A673 (cell line): ENCODE measurements at regions not wholly inside any gene's neighbourhood (a gene's known extent, or its start where the extent isn't known, plus 50 kb on each side); places are given as distances from the start of the nearest gene placed in this dataset.

Experiments used
- BruUV-seq: library from RNA; stranded (reverse); fragments of 400-500 nt; replicated peaks from 2 replicates; lab custom pipeline; 2021; lab: Mats Ljungman, UMichigan
- CTCF ChIA-PET: fragments of 300-600 bp; sonication (Branson Sonifier 250); formaldehyde crosslinking; loops from one replicate; lab custom pipeline; 2022; ENCODE audit warnings: antibody characterized with exemption; lab: Charles Lee
- POLR2A ChIA-PET: fragments of 300-600 bp; sonication (Branson Sonifier 250); formaldehyde crosslinking; loops from one replicate; lab custom pipeline; 2022; ENCODE audit warnings: antibody characterized with exemption; ENCODE audit not compliant: low non-redundant PET; lab: Charles Lee
- DNase-seq: peaks from one replicate; pipeline ENCODE4 v3.0.0-alpha.2; 2015; ENCODE audit warnings: low spot score
- H3K27ac ChIP-seq: fragments of 200-600 bp; sonication (generic); 2 replicates; pipeline ENCODE4 v1.5.1; 2016; ENCODE audit warnings: mixed run types, low read depth, mild to moderate bottlenecking, mixed read lengths, antibody characterized with exemption, low read length; ENCODE audit not compliant: poor library complexity, severe bottlenecking
- H3K27me3 ChIP-seq: fragments of 200-600 bp; sonication (generic); replicated peaks from 2 replicates; pipeline ENCODE4 v1.6.1; 2017; ENCODE audit warnings: mixed run types, low read depth, mild to moderate bottlenecking, mixed read lengths, antibody characterized with exemption, low read length; ENCODE audit not compliant: insufficient read depth, poor library complexity
- H3K36me3 ChIP-seq: fragments of 200-600 bp; sonication (generic); 2 replicates; pipeline ENCODE4 v1.6.1; 2016; ENCODE audit warnings: mixed run types, mild to moderate bottlenecking, mixed read lengths, antibody characterized with exemption, low read length; ENCODE audit not compliant: insufficient read depth, poor library complexity, severe bottlenecking
- H3K4me1 ChIP-seq: fragments of 200-600 bp; sonication (generic); 2 replicates; pipeline ENCODE4 v1.6.1; 2017; ENCODE audit warnings: mixed run types, mild to moderate bottlenecking, mixed read lengths, antibody characterized with exemption, low read length; ENCODE audit not compliant: insufficient read depth, poor library complexity, severe bottlenecking
- H3K4me3 ChIP-seq: fragments of 200-600 bp; sonication (generic); 2 replicates; pipeline ENCODE4 v1.5.1; 2016; ENCODE audit warnings: low read depth, mixed run types, mild to moderate bottlenecking, mixed read lengths, low read length; ENCODE audit not compliant: poor library complexity, severe bottlenecking
- H3K9me3 ChIP-seq: fragments of 200-600 bp; sonication (generic); 2 replicates; pipeline ENCODE4 v1.6.1; 2016; ENCODE audit warnings: mixed run types, low read depth, mild to moderate bottlenecking, mixed read lengths, antibody characterized with exemption, low read length; ENCODE audit not compliant: poor library complexity, severe bottlenecking
- EZH2 ChIP-seq: fragments of 200-600 bp; sonication (generic); IDR thresholded peaks from 2 replicates; pipeline ENCODE4 v1.6.1; 2017; ENCODE audit warnings: borderline replicate concordance, low read depth, mild to moderate bottlenecking, mixed read lengths, antibody characterized with exemption, low read length; ENCODE audit not compliant: poor library complexity, severe bottlenecking
- intact Hi-C: fragments of 100-400 bp; cut with micrococcal nuclease; formaldehyde crosslinking; loops from one replicate; pipeline ENCODE4 v1.10.0; 2022; ENCODE audit not compliant: unreplicated experiment
- TF ChIP-seq, protein P1 (sequence below): fragments of 300-800, 200-600 bp; sonication (generic); conservative IDR thresholded peaks from 2 replicates; pipeline ENCODE4 v1.5.1; 2017; ENCODE audit warnings: low read depth, mild to moderate bottlenecking, antibody characterized with exemption, low read length, moderate library complexity, mixed read lengths

GRCh38 chr10:109106604-109107003 lies 816.7 kb downstream of the XPNPEP1 start:
- Histone ChIP-seq H3K27ac (no peak overlapping the region), H3K4me3 (no peak overlapping the region), H3K9me3 (no peaks in the 10 kb centered on the region), H3K27me3 (no peaks in the 10 kb centered on the region), H3K4me1 (peaks cover 10% of the 10 kb centered on the region), H3K36me3 (no peaks in the 10 kb centered on the region)
- no TSS peak for BruUV-seq
- ChIA-PET POLR2A (no interaction called here), CTCF (no interaction called here)
- TF ChIP-seq, protein P1, sequence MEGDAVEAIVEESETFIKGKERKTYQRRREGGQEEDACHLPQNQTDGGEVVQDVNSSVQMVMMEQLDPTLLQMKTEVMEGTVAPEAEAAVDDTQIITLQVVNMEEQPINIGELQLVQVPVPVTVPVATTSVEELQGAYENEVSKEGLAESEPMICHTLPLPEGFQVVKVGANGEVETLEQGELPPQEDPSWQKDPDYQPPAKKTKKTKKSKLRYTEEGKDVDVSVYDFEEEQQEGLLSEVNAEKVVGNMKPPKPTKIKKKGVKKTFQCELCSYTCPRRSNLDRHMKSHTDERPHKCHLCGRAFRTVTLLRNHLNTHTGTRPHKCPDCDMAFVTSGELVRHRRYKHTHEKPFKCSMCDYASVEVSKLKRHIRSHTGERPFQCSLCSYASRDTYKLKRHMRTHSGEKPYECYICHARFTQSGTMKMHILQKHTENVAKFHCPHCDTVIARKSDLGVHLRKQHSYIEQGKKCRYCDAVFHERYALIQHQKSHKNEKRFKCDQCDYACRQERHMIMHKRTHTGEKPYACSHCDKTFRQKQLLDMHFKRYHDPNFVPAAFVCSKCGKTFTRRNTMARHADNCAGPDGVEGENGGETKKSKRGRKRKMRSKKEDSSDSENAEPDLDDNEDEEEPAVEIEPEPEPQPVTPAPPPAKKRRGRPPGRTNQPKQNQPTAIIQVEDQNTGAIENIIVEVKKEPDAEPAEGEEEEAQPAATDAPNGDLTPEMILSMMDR: no peak
- TF ChIP-seq EZH2: no peak
- no peak for DNase-seq
- intact Hi-C loops: no loop called here

DNA sequence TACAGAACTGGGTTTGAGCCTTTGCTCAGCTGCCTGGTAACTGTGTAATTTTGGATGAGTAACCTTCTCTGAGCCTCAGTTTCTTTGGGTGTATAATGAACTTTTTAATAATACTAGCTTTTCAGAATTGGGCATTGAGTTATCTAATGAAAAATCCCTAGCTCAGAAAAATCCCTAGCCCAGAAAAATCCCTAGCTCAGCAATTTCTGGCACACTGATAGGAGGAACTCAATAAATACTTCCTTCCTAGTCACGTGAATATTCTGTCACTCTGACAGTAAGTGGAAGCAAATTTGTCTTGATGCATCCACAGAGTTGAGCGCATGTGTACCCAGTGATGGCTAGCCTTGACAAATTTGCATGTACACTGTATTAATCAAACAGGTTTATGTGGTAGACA lies 817.6 kb downstream of the XPNPEP1 start:
- Histone ChIP-seq H3K36me3 (no peaks in the 10 kb centered on the region), H3K4me1 (peaks cover 10% of the 10 kb centered on the region), H3K27me3 (no peaks in the 10 kb centered on the region), H3K4me3 (no peak overlapping the region), H3K9me3 (no peaks in the 10 kb centered on the region), H3K27ac (peak overlapping the region; percentile 8)
- ChIA-PET POLR2A (no interaction called here), CTCF (no interaction called here)
- TF ChIP-seq, protein P1: no peak
- TF ChIP-seq EZH2: no peak
- intact Hi-C loops: no loop called here
- DNase-seq: peak; percentile 24
- no TSS peak for BruUV-seq

DNA sequence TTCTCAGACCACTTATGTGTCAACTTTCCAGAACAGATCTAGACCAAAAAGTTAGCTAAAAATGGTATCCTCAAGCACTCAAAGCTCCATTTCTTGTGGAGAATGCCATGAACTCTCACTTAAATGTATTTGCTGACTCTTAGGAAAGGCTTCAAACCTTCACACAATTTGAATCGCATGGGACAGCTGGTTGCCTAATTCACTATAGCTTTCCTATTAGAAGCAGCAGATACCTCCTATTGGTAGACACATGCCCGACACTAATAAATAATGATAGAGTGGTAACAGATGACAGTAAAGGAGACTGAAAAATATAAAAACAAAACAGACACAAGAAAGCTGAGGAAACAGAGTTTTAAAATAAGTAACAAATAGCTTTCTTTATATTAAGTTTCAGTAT lies 818.5 kb downstream of the XPNPEP1 start:
- TF ChIP-seq EZH2: no peak
- TF ChIP-seq, protein P1: no peak
- ChIA-PET POLR2A (interaction anchor here (0.6 kb wide), 1 partner anchor 9 kb away, joined by 5 read pairs; no protein-coding TSS in a partner anchor), CTCF (no interaction called here)
- Histone ChIP-seq H3K27ac (no peak overlapping the region), H3K27me3 (no peaks in the 10 kb centered on the region), H3K36me3 (no peaks in the 10 kb centered on the region), H3K9me3 (no peaks in the 10 kb centered on the region), H3K4me3 (no peak overlapping the region), H3K4me1 (peaks cover 10% of the 10 kb centered on the region)
- BruUV-seq: no TSS peak
- DNase-seq: no peak
- intact Hi-C loops: no loop called here
